Breast epithelium (tissue), 4 donors: ENCODE measurements at regions not wholly inside any gene's neighbourhood (a gene's known extent, or its start where the extent isn't known, plus 50 kb on each side); places are given as distances from the start of the nearest gene placed in this dataset.

Experiments used
- DNase-seq, 2 donors: peaks; one replicate each; pipeline ENCODE4 v3.0.0-alpha.2; 2019; ENCODE audit warnings: low spot score in 2 of 2
- H3K27ac ChIP-seq, 2 donors: fragments of 200-600 bp; sonication (generic) in 1 of 2; one replicate each; pipeline ENCODE4 v1.5.1; 2016 to 2019; ENCODE audit warnings: mild to moderate bottlenecking in 1 of 2
- H3K27me3 ChIP-seq, 2 donors: fragments of 200-600 bp; sonication (generic) in 1 of 2; one replicate each; pipeline versions ENCODE4 v1.5.1 to v1.6.0; 2017 to 2019; ENCODE audit warnings: control low read depth in 1 of 2, mild to moderate bottlenecking in 1 of 2
- H3K36me3 ChIP-seq: fragments of 200-600 bp; one replicate; pipeline ENCODE4 v1.5.1; 2019
- H3K4me1 ChIP-seq, 2 donors: fragments of 200-600 bp; sonication (generic); one replicate each; pipeline ENCODE4 v1.5.1; 2016 to 2019; ENCODE audit warnings: control low read depth in 1 of 2
- H3K4me3 ChIP-seq, 3 donors: fragments of 200-600 bp; sonication (generic); 1 replicate in 2 of 3; 2 replicates in 1 of 3; pipeline ENCODE4 v1.5.1; 2016 to 2019; ENCODE audit warnings: mild to moderate bottlenecking in 3 of 3, moderate library complexity in 2 of 3
- H3K9me3 ChIP-seq, 2 donors: fragments of 200-600 bp; sonication (generic) in 1 of 2; one replicate each; pipeline ENCODE4 v1.5.1; 2016 to 2019; ENCODE audit warnings: control low read depth in 1 of 2
- CTCF ChIP-seq, 3 donors: fragments of 450-650 bp; IDR thresholded peaks; one replicate each; pipeline ENCODE4 v1.5.1; 2016 to 2017; ENCODE audit warnings: antibody characterized with exemption in 3 of 3, mild to moderate bottlenecking in 3 of 3, moderate library complexity in 3 of 3
- POLR2A ChIP-seq: fragments of 450-650 bp; IDR thresholded peaks from one replicate; pipeline ENCODE4 v1.6.1; 2016; ENCODE audit warnings: antibody characterized with exemption, mild to moderate bottlenecking, moderate library complexity
- POLR2AphosphoS5 ChIP-seq, 3 donors: sonication (generic); formaldehyde crosslinking; IDR thresholded peaks; one replicate each; pipeline ENCODE4 v1.6.1; 2017; ENCODE audit warnings: antibody characterized with exemption in 3 of 3
- intact Hi-C: fragments of 100-400 bp; cut with DNase I; formaldehyde crosslinking; loops from one replicate; pipeline ENCODE4 v1.15.1; 2023; ENCODE audit warnings: low total_unique reads

GRCh38 chr16:62954144-62955032 is 918.1 kb upstream of the CDH8 start:
- H3K9me3 ChIP-seq, result peaks cover 0 to 14% of the 10 kb centered on the region in 2 donors
- DNase-seq, result no peak
- intact Hi-C loops, result no loop called here
- no peak overlapping the region for H3K27ac ChIP-seq
- TF ChIP-seq CTCF (IDR thresholded peaks at IDR 0.05) (no peak), POLR2AphosphoS5 (IDR thresholded peaks at IDR 0.05) (no peak), POLR2A (no peak)
- no peaks in the 10 kb centered on the region for H3K4me1 ChIP-seq
- H3K27me3 ChIP-seq, result no peaks in the 10 kb centered on the region
- H3K36me3 ChIP-seq, result no peaks in the 10 kb centered on the region
- H3K4me3 ChIP-seq, result no peak overlapping the region

DNA sequence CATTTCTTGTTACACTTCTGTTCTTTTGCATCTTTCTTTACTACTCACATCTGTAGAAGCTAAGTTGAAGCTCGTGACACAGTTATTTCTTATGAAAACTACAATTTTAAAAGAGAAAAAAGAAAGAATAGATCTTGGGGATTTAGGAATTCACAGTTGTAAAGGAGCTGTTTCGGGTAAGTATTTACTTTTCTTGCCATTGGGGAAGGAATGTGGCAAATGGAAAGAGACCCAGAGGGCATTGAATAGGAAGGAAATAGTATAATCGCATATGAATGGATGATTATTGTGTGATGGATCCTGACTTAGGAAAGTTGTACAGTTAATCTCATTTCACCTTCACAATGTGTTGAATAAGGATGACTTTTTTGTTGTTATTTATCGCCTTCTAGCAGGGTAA is 914.1 kb upstream of the CDH8 start:
- no peaks in the 10 kb centered on the region for H3K36me3 ChIP-seq
- no peak for DNase-seq
- H3K4me1 ChIP-seq, result no peaks in the 10 kb centered on the region
- H3K4me3 ChIP-seq, result no peak overlapping the region
- no peaks in the 10 kb centered on the region for H3K27me3 ChIP-seq
- intact Hi-C loops, result no loop called here
- H3K9me3 ChIP-seq, result no peaks in the 10 kb centered on the region
- H3K27ac ChIP-seq, result no peak overlapping the region
- TF ChIP-seq POLR2A, result no peak
- TF ChIP-seq POLR2AphosphoS5 (IDR thresholded peaks at IDR 0.05), result no peak
- TF ChIP-seq CTCF (IDR thresholded peaks at IDR 0.05), result no peak

DNA sequence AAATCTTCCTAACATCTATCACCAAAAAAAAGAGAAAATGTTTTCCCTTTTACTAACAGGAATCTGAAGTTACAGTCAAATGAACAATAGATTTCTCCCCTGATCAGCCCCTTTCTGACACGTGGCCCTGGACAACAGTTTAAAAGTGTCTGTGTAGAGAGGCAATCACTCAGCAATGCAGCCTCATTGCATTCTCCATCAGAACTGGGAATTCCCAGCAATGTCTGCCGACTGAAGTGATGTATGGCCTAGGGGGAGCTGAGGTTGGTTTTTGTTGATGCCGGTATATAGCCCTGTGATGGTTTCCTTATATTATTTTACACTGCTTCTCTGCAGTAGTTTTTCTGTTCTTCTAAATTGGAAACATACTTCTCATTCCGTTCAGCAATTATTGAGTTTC is 904.3 kb upstream of the CDH8 start:
- no peaks in the 10 kb centered on the region for H3K27me3 ChIP-seq
- H3K27ac ChIP-seq, result no peak overlapping the region
- TF ChIP-seq CTCF (IDR thresholded peaks at IDR 0.05) (no peak), POLR2A (no peak), POLR2AphosphoS5 (IDR thresholded peaks at IDR 0.05) (no peak)
- no peaks in the 10 kb centered on the region for H3K9me3 ChIP-seq
- no peaks in the 10 kb centered on the region for H3K36me3 ChIP-seq
- H3K4me1 ChIP-seq, result no peaks in the 10 kb centered on the region
- H3K4me3 ChIP-seq, result no peak overlapping the region
- DNase-seq, result no peak
- intact Hi-C loops, result no loop called here

GRCh38 chr16:62939687-62940086 is 903.4 kb upstream of the CDH8 start:
- DNase-seq, result no peak
- no peak for TF ChIP-seq POLR2A
- no peak for TF ChIP-seq POLR2AphosphoS5 (IDR thresholded peaks at IDR 0.05)
- TF ChIP-seq CTCF (IDR thresholded peaks at IDR 0.05), result no peak
- no peak overlapping the region for H3K27ac ChIP-seq
- no peak overlapping the region for H3K4me3 ChIP-seq
- no peaks in the 10 kb centered on the region for H3K9me3 ChIP-seq
- intact Hi-C loops, result no loop called here
- no peaks in the 10 kb centered on the region for H3K36me3 ChIP-seq
- no peaks in the 10 kb centered on the region for H3K4me1 ChIP-seq
- no peaks in the 10 kb centered on the region for H3K27me3 ChIP-seq

- Histone ChIP-seq H3K27me3 (no peaks in the 10 kb centered on the region), H3K4me1 (no peaks in the 10 kb centered on the region), H3K36me3 (no peaks in the 10 kb centered on the region), H3K9me3 (no peaks in the 10 kb centered on the region), H3K4me3 (no peak overlapping the region), H3K27ac (no peak overlapping the region)
- TF ChIP-seq POLR2AphosphoS5 (IDR thresholded peaks at IDR 0.05), result no peak
- no peak for TF ChIP-seq POLR2A
- no peak for TF ChIP-seq CTCF (IDR thresholded peaks at IDR 0.05)
- intact Hi-C loops, result no loop called here
- DNase-seq, result no peak
These were observed 897.7 kb upstream of the CDH8 start for GRCh38 chr16:62933929-62934328.
